IPS-18c (cell line): ENCODE measurements at regions not wholly inside any gene's neighbourhood (a gene's known extent, or its start where the extent isn't known, plus 50 kb on each side); places are given as distances from the start of the nearest gene placed in this dataset.

Source experiments
- H3K4me3 ChIP-seq: 2 replicates; pipeline ENCODE4 v1.7.0; 2013; ENCODE audit warnings: low read depth, mild to moderate bottlenecking, low read length, moderate library complexity; ENCODE audit not compliant: insufficient read depth
- H3K9me3 ChIP-seq: one replicate; pipeline ENCODE4 v1.6.1; 2013; ENCODE audit warnings: mild to moderate bottlenecking, low read length, moderate library complexity; ENCODE audit not compliant: control insufficient read depth, insufficient read depth

DNA sequence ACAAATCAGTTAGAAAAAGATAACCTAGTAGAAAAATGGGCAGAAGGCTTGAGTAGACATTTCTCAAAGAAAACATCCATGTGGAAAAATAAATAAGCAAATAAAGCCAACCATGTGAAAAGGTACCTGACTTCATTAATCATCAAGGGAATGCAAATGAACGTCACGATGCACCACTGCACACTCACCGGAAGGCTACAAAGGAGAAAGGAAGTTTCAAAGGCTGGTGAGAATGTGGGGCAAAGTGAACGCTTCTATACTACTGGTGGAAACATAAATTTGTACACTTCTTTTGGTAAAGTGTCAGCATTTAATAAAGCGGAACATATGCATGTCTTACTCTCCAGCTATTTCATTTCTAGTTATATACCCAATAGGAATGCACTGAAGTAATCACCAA lies 166.8 kb downstream of the CSNK2A3 start:
- Histone ChIP-seq H3K4me3 (no peak overlapping the region), H3K9me3 (no peaks in the 10 kb centered on the region)

DNA sequence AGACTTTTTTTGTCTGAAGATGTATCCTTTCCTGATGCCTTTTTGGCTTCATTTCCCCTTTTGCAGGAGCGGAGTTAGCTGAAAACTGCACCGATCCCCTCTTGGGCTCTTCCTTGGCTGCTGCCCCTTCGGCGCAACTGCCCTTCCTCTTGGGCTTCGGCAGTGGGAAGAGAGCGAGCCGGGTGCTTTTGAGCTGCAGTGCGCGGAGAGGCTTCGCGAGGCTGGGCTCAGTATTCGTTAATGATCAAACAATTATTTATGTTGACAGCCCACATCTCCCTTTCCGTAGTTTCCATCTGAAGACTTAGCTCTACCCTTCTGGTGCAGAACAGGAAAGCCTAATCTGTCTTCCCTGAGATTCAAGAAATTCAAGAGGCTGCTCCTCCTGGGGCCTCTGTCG lies 170.8 kb downstream of the CSNK2A3 start:
- Histone ChIP-seq H3K4me3 (no peak overlapping the region), H3K9me3 (no peaks in the 10 kb centered on the region)

DNA sequence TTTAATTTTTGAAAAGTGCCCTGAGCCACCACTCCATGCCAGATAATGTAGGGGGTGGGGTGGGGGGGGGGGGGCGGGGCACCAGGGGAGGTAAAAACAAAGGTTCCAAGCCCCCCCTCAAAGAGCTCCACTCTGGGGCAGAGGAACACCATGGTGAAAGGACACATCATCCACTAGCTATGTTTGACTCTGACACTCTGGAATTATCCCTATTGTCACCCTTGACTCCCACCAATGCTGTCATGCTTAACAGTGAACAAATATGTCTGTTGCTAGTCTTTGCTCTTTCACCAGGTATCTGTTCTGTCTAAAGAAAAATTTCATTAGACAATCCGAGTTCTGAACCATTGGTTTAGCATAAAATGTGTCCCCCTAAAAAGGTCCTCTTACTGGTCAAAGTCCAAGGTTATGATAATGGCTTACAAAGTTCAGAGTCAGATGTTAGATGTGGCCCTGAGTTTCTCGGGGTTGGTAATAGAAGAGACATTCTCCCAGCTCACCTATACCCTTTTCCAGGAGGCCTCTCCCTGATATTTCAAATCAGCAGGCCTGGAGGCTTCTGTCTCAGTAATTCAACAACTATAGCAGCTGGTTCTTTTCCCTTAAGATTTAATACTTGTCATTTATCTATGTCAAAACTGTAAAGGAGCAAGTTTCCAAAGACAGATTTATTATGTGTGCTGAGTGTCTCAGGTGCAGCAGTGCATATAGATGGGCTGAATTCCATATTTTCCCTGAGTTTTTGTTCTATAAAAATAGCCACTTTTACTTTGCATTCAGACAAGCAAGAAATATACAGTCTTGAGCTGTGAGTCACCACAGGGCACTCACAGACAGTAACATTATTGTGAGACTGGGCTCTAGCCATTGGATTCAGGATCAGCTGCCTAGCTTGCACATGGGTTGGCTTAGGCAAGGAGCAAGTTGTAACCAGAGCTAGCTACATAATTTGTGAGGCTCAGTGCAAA lies 174.1 kb downstream of the CSNK2A3 start:
- H3K4me3 ChIP-seq = no peak overlapping the region

DNA sequence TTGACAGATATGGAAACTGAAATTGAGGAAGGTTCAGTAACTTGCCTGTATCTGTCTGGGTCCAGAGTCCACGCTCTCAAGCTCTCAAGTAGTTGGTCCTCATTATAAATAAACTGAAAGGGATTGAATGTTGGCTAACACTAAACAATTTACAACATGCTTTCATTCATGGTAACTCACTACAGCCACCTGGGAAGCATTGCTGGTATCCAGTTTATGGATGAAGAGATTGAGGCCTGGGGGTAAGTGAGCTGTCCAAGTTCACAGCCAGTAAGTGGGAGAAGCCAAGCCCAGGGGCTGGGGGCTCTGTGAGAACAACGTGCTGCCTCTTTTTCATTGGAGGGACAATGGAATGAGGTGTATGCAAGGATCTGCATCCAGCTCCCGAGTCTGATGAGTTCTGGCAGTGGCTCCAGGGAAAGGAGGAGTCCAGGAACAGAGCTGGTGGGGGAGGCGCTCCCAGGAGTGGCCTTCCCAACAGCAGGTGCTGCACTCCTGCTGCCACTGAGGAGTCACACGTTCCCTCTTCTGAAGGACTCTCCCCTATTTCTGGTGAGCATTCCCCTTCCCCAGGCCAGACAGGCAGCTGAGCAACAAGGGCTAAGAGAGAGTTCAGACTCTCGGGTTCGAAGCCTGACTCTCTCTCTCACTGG lies 175.8 kb downstream of the CSNK2A3 start:
- no peak overlapping the region for H3K4me3 ChIP-seq
- peaks cover 5% of the 10 kb centered on the region for H3K9me3 ChIP-seq

More for the DNA sequence above, 174.1 kb downstream of the CSNK2A3 start:
- peaks cover 5% of the 10 kb centered on the region for H3K9me3 ChIP-seq

DNA sequence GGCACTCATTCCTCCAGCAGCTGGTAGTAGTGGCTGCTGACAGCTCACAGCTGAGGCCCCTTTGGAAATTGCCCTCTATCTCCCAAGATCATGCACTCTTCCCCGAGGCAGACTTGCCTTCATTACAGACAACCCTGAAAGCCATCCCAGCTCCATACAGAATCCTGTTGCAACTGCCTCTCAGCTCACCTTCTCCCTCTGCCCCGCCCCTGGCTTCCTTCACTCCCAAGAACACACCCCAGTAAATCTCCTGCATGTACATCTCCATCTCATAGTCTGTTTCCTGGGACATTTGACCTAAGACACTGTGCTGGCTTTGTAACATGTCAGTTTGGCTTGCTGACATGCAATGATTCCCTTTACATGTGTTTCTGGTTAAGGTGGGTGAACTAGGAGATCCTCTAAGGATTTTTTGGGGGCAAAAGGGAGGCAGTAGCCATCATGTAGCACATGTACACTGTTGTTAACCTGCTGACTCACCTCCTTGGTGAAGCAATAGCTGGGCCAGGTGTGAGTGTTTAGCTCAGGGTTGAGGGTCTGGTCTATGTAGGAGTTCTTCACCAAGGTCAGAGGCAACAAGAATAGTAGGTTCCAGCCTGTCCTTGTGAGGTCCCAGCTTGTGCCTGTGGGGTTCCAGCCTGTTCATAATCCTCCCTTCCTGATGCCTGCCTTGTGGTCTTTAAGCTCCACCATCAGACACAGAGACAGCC lies 179.6 kb downstream of the CSNK2A3 start:
- Histone ChIP-seq H3K9me3 (peaks cover 5% of the 10 kb centered on the region), H3K4me3 (no peak overlapping the region)

DNA sequence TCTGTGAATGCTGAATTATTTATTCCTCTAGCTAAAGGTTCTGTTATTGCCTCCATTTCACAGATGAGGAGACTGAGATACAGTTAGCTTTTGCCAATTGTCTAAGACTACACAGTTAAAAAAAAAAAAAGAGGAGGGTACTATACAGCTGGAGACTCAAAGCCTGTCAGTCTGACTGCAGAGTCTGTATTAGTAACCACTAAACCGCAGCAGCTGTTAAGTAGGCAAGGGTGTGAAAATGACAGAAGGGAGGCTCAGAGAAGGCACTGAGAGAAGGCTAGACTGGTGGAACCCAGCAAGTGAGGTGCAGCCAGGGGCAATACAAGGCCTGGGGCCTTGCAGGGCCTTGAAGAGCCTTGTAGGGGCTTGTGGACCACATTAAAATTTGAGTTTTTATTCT lies 181.2 kb downstream of the CSNK2A3 start:
- Histone ChIP-seq H3K4me3 (no peak overlapping the region), H3K9me3 (peaks cover 7% of the 10 kb centered on the region)

DNA sequence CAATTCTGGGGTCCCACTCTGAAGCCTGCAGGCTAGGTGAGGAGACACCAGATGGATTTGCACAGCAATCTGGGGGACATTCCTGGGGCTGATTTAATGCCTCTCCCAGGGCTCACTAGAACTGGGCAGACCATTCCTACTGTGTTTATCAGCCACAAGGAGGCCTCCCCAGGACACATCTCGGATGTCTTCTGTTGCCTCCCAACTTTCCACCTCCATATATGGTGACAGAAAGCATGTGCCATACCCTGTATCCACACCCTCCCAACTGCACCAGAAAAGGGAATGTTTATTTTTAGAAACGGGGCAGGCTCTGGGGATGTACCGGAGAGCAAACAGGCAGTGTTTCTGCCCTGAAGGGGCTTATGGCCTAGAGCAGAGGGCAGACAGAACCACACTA lies 181.8 kb downstream of the CSNK2A3 start:
- no peak overlapping the region for H3K4me3 ChIP-seq

DNA sequence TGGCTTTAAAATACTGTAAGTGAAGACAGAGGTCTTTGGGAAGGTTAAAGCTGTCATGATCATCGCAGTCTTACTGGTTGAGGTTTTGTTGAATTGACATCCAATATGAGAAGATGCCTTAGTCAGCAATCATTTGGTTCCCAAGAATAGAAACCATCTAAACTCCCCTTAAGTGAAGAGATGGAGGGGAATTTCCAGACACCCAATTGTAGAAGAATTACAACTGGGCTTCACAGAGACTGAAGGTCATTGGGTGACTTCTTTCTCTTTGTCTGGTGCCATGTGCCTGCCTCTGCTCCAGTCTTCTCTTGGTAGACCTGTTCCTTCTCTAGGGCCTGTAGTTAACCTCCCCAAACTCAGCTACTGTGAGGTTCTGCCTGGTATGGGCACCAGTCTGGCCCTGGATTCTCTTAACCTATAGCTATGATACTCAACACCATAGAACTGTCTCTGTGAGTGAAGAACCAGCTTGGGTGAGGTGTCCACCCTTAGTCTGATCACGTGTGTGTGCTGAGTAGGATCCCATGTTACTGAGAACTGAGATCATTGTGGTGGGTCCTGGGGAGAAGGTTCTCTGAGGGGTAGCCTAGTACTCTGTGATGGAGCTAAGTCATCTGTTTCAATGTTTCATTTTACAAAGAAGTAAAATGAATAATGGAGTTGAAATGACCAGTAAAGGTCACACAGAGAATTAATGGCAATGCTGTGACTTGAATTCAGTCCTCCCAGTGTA lies 182.5 kb downstream of the CSNK2A3 start:
- no peak overlapping the region for H3K4me3 ChIP-seq
- H3K9me3 ChIP-seq = peaks cover 5% of the 10 kb centered on the region

More for the DNA sequence above, 181.8 kb downstream of the CSNK2A3 start:
- peaks cover 7% of the 10 kb centered on the region for H3K9me3 ChIP-seq

DNA sequence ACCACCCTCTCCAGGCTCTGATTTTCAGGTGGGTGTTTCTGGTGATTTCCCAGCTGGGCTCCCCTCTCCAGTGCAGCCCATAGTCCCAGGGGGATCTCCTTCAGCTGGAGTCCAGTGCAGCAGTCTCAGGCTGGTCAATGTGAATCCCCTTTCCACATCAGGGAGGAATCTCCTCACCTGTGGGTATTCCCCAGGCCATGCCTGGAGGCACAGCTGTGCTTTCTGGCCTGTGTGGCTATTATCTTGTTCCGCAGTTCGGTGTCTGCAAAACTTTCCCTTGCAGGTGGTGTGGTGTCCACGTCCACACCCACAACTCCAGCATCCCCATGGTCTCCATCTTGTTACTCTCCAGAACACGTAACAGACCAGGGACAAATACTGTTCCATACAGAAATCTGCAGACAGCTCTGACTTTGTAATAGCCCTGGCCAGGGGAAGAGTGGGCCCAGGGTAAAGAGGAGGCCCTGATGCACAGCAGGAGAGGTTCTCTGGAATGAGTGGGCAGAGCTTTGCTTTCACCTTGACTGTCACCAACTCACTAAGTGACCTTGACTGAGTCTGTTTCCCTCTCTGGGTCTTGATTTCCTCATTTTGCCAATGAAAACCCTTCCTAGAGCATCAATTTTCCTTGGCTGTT lies 183.2 kb downstream of the CSNK2A3 start:
- no peak overlapping the region for H3K4me3 ChIP-seq
- H3K9me3 ChIP-seq = peaks cover 2% of the 10 kb centered on the region

DNA sequence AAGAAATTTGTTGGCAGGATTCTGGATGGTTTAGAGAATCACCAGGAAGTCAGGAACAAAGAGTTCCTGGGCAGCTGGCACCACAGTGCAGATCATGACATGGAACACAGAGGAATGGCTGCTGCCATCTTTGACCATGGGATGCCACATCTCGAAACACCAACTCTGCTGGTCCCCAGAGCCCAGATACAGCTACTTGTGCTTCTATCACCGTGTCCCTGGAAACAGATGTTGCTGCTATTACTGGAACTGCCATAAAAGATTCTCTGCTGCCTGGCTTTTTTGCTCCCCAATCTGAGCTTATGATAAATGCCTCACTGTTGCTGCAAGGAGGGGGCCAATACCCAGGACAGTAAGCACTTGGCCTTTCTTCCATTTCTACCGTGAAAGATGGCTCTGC lies 185.2 kb downstream of the CSNK2A3 start:
- Histone ChIP-seq H3K4me3 (no peak overlapping the region), H3K9me3 (peaks cover 2% of the 10 kb centered on the region)

DNA sequence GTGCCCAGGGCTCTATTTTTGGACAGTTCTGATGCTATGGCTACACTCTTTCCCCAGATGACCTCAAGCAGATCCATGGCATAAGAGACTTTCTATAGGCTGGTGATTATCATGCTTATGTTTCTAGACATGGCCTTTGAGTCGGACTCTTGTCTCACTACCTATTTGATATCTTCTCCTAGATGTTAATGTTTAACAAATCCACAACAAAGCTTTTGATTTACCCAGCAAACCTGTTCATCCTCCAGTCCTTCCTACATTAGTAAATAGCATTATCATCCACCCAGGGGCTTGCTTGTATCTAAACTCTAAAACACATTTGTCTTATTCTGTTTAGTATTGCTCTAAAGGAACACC lies 188.7 kb downstream of the CSNK2A3 start:
- Histone ChIP-seq H3K4me3 (no peak overlapping the region), H3K9me3 (peaks cover 2% of the 10 kb centered on the region)

DNA sequence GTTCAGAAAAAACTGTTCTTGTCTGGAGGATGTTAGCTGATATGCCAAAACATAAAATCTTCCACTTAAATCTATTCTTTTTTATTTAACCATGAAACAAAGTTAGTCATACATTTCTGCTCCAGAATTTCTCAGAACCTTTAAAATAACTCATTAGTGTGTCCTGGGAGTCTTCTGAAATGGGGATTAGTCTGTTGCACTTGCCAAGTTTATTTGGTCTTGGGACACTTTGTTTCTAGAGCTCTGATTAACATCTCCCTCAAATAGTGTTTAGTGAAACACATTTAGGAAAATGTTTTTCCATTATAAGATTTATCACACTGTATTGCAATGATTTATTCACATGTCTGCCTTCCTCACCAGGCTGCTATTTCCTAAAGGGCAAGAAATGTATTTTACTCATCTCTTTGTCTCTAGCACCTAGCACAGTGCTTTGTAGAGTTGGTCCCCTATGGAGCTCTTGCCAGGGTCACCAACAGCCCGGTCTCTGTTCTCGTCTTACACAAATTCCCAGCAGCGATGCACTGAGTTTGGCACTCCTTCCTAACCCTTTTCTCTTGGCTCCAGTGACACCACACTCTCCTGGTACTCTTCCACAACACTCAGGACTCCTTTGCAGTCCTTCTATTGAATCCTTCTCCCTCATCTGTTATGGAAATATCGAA lies 189.2 kb downstream of the CSNK2A3 start:
- Histone ChIP-seq H3K9me3 (peaks cover 2% of the 10 kb centered on the region), H3K4me3 (no peak overlapping the region)

DNA sequence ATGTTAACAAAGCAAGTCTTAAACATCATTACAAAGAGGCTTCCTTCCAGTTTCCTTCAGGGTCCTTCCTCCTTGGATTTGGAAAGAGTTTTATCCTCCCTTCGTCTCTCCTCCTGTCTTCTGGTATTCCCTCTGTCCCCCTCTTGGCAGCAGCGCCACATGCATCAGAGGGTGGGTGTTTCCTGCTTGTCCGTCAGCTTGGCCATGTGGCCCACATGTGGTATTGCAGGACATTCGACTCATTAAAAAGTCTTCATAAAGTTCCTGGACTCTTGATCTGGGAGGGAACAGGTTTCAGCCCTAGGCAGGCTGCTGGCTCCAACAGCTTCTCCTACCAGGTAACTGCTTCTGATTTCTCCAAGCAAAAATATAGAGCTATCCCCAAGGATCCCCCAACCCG lies 189.8 kb downstream of the CSNK2A3 start:
- H3K4me3 ChIP-seq = no peak overlapping the region

DNA sequence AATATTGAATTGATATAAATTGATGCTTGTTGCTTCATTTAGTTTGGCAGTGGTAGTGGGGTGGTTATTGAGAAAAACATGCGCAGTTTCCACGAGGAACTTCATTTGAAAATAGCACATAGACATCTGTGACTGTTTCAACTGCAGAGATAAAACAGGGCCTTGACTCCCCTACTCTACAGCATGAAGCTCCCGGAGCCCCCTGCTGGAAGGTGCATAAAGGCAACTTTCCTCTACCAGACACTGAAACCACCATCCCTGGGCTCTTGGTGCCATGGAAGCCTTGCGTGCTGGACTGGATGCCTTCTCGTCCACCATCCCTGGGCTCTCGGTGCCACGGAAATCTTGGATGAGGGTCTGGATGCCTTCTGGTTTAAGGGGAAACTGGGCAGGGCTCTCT lies 195.9 kb downstream of the CSNK2A3 start:
- Histone ChIP-seq H3K9me3 (no peaks in the 10 kb centered on the region), H3K4me3 (no peak overlapping the region)

More for the DNA sequence above, 189.8 kb downstream of the CSNK2A3 start:
- peaks cover 2% of the 10 kb centered on the region for H3K9me3 ChIP-seq

DNA sequence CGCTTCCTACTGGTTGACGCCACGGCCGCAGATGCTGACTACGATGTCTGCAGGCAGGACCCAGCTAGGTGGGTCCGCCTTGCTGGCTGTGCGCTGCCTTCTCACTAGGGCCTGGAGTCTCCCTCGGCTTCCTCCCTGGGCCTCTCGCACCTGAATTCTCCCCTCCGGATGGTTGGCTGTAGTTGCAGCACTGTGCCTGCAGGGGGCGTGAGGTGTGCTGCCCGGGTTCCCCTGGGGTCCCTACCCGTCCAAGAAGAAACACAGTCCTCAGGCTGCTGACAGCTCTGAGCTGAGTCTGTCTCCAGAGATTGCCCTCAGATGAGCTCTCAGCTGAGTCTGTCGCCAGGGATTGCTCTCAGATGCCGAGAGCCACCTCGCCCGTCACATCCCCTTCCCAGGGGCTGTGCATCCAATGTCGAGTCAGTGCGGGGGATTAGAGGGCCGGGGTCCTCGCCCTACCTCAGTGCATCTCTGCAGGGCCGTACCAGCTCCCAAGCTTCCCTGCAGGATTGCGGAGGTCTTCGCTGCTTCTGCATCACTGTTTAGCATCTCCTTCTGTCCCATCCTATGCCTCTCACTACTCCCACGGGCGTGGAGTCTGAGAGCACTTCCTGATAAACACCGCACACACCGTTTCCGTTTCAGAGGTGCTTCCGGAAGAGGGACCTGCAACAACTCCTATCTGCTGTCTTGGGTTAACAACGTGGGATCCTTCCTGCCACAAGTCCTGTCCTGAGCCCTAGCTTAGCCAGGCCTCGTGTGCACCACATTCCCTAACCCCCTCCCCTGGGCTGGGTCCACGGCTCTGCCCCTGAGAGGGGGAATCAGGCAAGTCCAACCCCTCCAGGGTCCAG lies 196.9 kb downstream of the CSNK2A3 start:
- H3K4me3 ChIP-seq = no peak overlapping the region; the same call in 1 of the 2 replicates

More for the DNA sequence above, 196.9 kb downstream of the CSNK2A3 start:
- no peaks in the 10 kb centered on the region for H3K9me3 ChIP-seq
